ENCODE measurements at regions not wholly inside any gene's neighbourhood (a gene's known extent, or its start where the extent isn't known, plus 50 kb on each side); places are given as distances from the start of the nearest gene placed in this dataset.

GRCh38 chr4:158007566-158007965 is 165.3 kb downstream of the GASK1B start:
- DNase-seq = no peak

GRCh38 chr4:158006990-158007389 is 165.8 kb downstream of the GASK1B start:
- DNase-seq = peak; percentile 73 to 92 (median 88)

- DNase-seq = no peak
Measured at GRCh38 chr4:158005021-158005420, 167.8 kb downstream of the GASK1B start.

- DNase-seq = no peak
Measured at GRCh38 chr4:158004101-158004500, 168.7 kb downstream of the GASK1B start.

GRCh38 chr4:158003212-158003611 is 169.6 kb downstream of the GASK1B start:
- no peak for DNase-seq

- DNase-seq = no peak
Measured at GRCh38 chr4:158002173-158002572, 170.7 kb downstream of the GASK1B start.

- DNase-seq = no peak
Measured at GRCh38 chr4:158001756-158002155, 171.1 kb downstream of the GASK1B start.

- no peak for DNase-seq
Measured at GRCh38 chr4:157999723-158000122, 173.1 kb downstream of the GASK1B start.

- DNase-seq = no peak
Measured at GRCh38 chr4:157997296-157997695, 175.5 kb downstream of the GASK1B start.

GRCh38 chr4:157996061-157997028 is 176.5 kb downstream of the GASK1B start:
- no peak for DNase-seq

- DNase-seq = peak in 2 of 3 donors; percentile 33 to 41
Measured at GRCh38 chr4:157994863-157995262, 178.0 kb downstream of the GASK1B start.

- no peak for DNase-seq
Measured at GRCh38 chr4:157992948-157993839, 179.6 kb downstream of the GASK1B start.

- DNase-seq = peak; percentile 90 to 94 (median 93)
Measured at GRCh38 chr4:157992038-157992705, 180.7 kb downstream of the GASK1B start.

GRCh38 chr4:157988641-157989040 is 184.2 kb downstream of the GASK1B start:
- DNase-seq = peak in 2 of 3 donors; percentile 37 to 41

GRCh38 chr4:157984285-157984911 is 188.4 kb downstream of the GASK1B start:
- DNase-seq = peak in 1 of 3 donors; percentile 32

- peak; percentile 43 to 75 (median 70) for DNase-seq
Measured at GRCh38 chr4:157983300-157983699, 189.5 kb downstream of the GASK1B start.

GRCh38 chr4:157980158-157980557 is 192.7 kb downstream of the GASK1B start:
- DNase-seq = no peak

GRCh38 chr4:157978680-157979361 is 194.0 kb downstream of the GASK1B start:
- peak; percentile 79 to 87 (median 79) for DNase-seq

- DNase-seq = no peak
Measured at GRCh38 chr4:157977086-157977485, 195.7 kb downstream of the GASK1B start.

GRCh38 chr4:157973297-157973696 is 199.5 kb downstream of the GASK1B start:
- no peak for DNase-seq

- no peak for DNase-seq
Measured at GRCh38 chr4:157964463-157964862, 208.4 kb downstream of the GASK1B start.

All from suppressor macrophage treated with lipopolysaccharide for 1 hour (primary cell).